WERI-Rb-1 (cell line): ENCODE measurements at regions not wholly inside any gene's neighbourhood (a gene's known extent, or its start where the extent isn't known, plus 50 kb on each side); places are given as distances from the start of the nearest gene placed in this dataset.

ENCODE experiments used
- DNase-seq: peaks from one replicate; pipeline ENCODE4 v3.0.0-alpha.2; 2020
- H3K27ac ChIP-seq: fragments of 250-450 bp; sonication (Bioruptor Pico); 2 replicates; pipeline ENCODE4 v1.5.1; 2020; ENCODE audit warnings: mild to moderate bottlenecking, moderate library complexity
- H3K27me3 ChIP-seq: fragments of 250-450 bp; sonication (Bioruptor Pico); 2 replicates; pipeline ENCODE4 v1.5.1; 2021; ENCODE audit warnings: mild to moderate bottlenecking, low read depth, moderate library complexity; ENCODE audit not compliant: insufficient read depth, severe bottlenecking
- H3K36me3 ChIP-seq: fragments of 250-450 bp; sonication (Bioruptor Pico); 2 replicates; pipeline ENCODE4 v1.5.1; 2020; ENCODE audit warnings: mild to moderate bottlenecking, moderate library complexity
- H3K4me3 ChIP-seq: 2 replicates; pipeline ENCODE4 v1.5.1; 2011; ENCODE audit warnings: low read depth, mild to moderate bottlenecking, control low read depth, low read length
- H3K9me3 ChIP-seq: fragments of 250-450 bp; sonication (Bioruptor Pico); 2 replicates; pipeline ENCODE4 v1.5.1; 2021; ENCODE audit warnings: mild to moderate bottlenecking, moderate library complexity; ENCODE audit not compliant: severe bottlenecking
- TF ChIP-seq, protein P1 (sequence below): IDR thresholded peaks from 2 replicates; pipeline ENCODE4 v1.5.1; 2011; ENCODE audit warnings: low read depth, mild to moderate bottlenecking, control low read depth, inconsistent platforms, low read length

DNA sequence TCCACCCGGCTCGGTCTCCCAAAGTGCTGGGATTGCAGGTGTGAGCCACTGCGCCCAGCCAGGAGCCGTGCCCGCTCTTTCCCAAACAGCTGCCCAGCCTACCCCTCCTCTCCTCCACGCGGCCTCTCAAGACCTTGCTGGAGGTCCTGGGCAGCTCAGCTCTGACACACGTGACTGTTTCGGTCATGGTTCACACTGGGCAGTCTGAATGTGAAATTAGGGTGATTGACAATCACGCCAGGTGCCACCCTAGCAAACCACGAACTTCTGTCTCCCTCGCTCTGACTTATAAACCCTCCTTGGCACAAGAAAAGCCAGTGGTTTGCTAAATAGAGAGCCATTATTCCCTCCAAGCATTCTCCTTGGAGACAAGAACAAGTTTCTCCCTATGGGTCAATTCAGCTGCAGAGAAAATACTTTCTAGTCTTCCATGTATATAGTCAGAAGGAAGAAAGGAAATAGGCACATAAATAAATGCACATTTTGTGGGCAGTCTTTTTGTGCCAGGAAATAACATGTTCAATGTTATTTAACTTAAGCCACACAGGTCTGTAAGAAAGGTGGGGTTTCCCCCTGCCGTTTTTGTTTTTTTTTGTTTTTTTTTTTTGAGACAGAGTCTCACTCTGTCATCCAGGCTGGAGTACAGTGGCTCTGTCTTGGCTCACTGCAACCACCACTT is 121.9 kb upstream of the MEF2A start:
- DNase-seq: no peak
- H3K27me3 ChIP-seq: no peaks in the 10 kb centered on the region

DNA sequence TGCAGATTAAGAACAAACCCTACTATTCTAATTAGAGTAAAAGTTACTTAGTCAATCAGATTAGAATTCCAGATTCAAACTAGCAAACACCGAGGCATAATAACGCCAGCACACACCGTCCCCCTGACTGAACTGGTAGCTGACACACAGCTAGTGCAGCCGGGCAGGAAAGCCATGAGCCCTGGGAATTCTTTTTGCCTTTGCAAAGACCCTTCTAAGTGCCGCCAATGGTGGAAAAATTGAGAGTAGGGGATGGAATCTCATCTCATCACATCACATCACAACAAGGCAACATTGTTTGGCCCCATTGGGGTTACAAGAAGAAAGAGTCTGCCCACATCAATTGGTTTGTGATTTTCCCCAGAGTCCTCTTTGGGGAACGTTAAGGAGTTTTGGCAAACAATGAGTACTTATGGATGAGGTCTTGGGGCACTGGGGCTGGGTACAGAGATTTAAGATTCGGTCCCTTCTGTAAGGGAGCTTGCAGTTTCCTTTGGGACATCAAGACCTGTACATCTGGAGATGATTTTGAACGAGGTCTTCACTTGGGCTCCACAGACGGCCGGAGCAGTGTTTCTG is 120.4 kb upstream of the MEF2A start:
- TF ChIP-seq, protein P1, sequence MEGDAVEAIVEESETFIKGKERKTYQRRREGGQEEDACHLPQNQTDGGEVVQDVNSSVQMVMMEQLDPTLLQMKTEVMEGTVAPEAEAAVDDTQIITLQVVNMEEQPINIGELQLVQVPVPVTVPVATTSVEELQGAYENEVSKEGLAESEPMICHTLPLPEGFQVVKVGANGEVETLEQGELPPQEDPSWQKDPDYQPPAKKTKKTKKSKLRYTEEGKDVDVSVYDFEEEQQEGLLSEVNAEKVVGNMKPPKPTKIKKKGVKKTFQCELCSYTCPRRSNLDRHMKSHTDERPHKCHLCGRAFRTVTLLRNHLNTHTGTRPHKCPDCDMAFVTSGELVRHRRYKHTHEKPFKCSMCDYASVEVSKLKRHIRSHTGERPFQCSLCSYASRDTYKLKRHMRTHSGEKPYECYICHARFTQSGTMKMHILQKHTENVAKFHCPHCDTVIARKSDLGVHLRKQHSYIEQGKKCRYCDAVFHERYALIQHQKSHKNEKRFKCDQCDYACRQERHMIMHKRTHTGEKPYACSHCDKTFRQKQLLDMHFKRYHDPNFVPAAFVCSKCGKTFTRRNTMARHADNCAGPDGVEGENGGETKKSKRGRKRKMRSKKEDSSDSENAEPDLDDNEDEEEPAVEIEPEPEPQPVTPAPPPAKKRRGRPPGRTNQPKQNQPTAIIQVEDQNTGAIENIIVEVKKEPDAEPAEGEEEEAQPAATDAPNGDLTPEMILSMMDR: no peak
- no peaks in the 10 kb centered on the region for H3K9me3 ChIP-seq
- no peak overlapping the region for H3K4me3 ChIP-seq
- H3K27me3 ChIP-seq: no peaks in the 10 kb centered on the region
- no peak for DNase-seq
- H3K36me3 ChIP-seq: no peaks in the 10 kb centered on the region
- H3K27ac ChIP-seq: no peak overlapping the region

More for the DNA sequence above, 121.9 kb upstream of the MEF2A start:
- Histone ChIP-seq H3K4me3 (no peak overlapping the region), H3K27ac (no peak overlapping the region), H3K36me3 (no peaks in the 10 kb centered on the region), H3K9me3 (no peaks in the 10 kb centered on the region)
- TF ChIP-seq, protein P1: no peak

DNA sequence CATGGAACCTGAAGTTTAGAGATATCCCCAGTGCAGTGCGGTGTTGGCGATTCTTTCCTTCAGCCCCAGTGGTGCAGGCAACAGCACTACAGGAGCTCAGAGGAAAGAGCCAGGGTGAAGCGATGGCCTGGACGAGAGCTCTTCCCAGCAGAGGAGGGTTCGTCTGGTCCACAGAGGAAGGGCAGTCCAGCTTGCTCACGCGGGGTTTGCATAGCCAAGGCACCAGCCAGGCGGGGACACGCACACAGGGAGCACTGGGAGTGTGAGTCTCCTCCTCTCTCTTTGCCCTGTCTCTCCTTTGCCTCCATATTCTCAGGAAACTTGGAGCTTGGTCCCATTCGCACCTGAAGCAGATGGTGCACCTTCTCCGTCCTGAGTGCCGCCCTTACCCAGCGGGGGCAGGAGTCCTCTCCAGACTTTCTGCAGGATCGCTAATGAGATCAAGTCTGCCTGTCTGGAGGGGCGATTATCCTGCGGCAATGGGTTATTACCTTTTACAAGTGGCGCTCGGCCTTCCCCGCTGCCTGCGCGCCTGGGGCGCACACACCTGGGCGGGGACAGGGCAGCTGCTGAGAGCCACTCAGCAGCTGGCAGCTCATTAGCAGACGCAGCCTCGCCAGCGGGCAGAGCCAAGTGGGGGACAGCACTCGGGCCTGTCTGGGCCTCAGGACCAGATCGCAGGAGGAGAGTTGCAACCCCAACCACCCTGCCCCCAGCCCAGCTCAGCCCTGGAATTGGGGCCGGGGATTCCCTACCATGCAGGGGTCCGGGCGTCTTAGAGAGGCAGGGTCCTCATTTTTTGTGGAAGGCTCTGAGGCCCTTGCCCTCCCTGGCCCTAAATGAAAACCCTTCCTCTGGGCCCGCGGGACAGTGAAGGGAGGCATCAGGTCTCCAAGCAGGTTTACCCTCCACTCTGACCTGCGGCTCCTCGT is 119.0 kb upstream of the MEF2A start:
- Histone ChIP-seq H3K4me3 (peak overlapping the region; percentile 37), H3K27me3 (no peaks in the 10 kb centered on the region), H3K27ac (peak overlapping the region; percentile 81), H3K9me3 (no peaks in the 10 kb centered on the region), H3K36me3 (no peaks in the 10 kb centered on the region)
- DNase-seq: peak; percentile 89
- TF ChIP-seq, protein P1: no peak

DNA sequence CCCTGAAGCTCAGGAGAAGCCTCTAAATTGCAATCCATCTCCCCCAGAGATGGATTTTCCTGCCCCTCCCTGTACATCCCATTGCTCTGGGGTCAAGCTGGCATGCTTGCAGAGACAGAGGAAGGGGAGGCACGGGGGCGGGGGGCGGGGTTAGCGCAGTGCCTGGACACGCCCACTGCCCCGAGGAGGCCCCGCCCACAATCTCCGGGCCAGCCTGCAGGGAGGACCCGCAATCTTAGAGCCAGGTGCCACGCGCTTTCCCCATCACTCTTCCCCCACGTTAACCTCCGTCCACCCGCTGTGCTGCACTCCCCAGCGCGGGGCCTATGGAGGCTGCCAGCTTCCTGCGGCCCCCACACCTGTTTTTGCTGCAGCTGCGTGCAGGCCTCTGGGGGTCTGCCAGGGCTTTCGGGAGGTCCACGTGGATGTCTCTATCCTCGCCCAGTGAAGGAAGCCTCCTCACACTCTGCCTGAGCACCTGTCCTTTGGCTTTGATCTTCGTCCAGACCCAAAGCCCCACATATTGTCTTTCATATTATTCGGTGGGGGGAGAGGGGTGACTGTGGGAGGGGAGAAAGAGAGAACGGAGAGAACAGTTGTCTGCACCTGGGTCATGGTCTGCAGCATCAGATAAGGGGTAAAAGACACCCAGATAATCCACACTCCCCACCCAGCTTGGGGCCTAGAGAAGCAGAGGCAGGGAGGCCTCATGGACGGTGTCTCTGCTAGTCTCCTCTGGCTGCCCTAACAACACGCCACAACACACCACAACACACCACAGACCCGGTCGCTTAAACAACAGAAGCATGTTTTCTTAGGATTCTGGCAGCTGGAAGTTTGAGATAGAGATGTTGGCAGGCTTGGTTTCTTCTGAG is 118.0 kb upstream of the MEF2A start:
- TF ChIP-seq, protein P1: no peak
- no peaks in the 10 kb centered on the region for H3K9me3 ChIP-seq

DNA sequence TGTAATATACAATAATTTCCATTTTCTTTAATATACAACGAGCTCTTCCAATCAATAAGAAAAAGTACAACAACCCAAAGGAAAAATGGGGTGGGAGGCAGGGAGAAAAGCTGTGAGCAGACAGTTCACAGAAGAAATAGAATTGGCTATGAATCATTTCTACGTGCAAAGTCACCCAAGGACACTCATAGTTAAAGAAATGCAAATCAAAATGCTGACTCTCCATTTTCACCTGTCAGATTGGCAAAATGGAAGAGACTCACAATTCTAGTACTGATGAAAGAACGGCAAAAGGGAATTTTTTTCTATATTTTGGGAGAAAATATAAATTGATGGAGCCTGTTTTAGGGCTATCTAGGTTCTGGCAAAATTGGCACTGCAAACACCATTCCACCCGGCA is 116.3 kb upstream of the MEF2A start:
- no peak overlapping the region for H3K27ac ChIP-seq
- no peaks in the 10 kb centered on the region for H3K27me3 ChIP-seq
- H3K36me3 ChIP-seq: no peaks in the 10 kb centered on the region
- TF ChIP-seq, protein P1: no peak
- H3K9me3 ChIP-seq: no peaks in the 10 kb centered on the region
- DNase-seq: no peak
- H3K4me3 ChIP-seq: no peak overlapping the region

More for the DNA sequence above, 118.0 kb upstream of the MEF2A start:
- Histone ChIP-seq H3K4me3 (peak overlapping the region; percentile 37), H3K27ac (peak overlapping the region; percentile 81), H3K27me3 (no peaks in the 10 kb centered on the region), H3K36me3 (no peaks in the 10 kb centered on the region)
- peak; percentile 61 for DNase-seq
